ENCODE measurements at regions not wholly inside any gene's neighbourhood (a gene's known extent, or its start where the extent isn't known, plus 50 kb on each side); places are given as distances from the start of the nearest gene placed in this dataset.

GRCh38 chr18:78363556-78364387 lies 615.8 kb upstream of the SALL3 start:
- no peak for DNase-seq (ENCODE audit: low spot score)

GRCh38 chr18:78364388-78364960 lies 615.1 kb upstream of the SALL3 start:
- no peak for DNase-seq (ENCODE audit: low spot score)

GRCh38 chr18:78367996-78368395 lies 611.6 kb upstream of the SALL3 start:
- DNase-seq (ENCODE audit: low spot score), result no peak

GRCh38 chr18:78368726-78369125 lies 610.9 kb upstream of the SALL3 start:
- DNase-seq (ENCODE audit: low spot score), result no peak

GRCh38 chr18:78376046-78376445 lies 603.6 kb upstream of the SALL3 start:
- no peak for DNase-seq (ENCODE audit: low spot score)

GRCh38 chr18:78378403-78378802 lies 601.2 kb upstream of the SALL3 start:
- DNase-seq (ENCODE audit: low spot score), result no peak

GRCh38 chr18:78378983-78379382 lies 600.6 kb upstream of the SALL3 start:
- peak; percentile 30 for DNase-seq (ENCODE audit: low spot score)

- DNase-seq (ENCODE audit: low spot score), result no peak
These were observed 589.2 kb upstream of the SALL3 start for GRCh38 chr18:78390348-78390951.

- no peak for DNase-seq (ENCODE audit: low spot score)
These were observed 588.7 kb upstream of the SALL3 start for GRCh38 chr18:78390952-78391348.

- no peak for DNase-seq (ENCODE audit: low spot score)
These were observed 586.3 kb upstream of the SALL3 start for GRCh38 chr18:78393086-78393862.

- no peak for DNase-seq (ENCODE audit: low spot score)
These were observed 583.5 kb upstream of the SALL3 start for GRCh38 chr18:78396077-78396476.

- no peak for DNase-seq (ENCODE audit: low spot score)
These were observed 582.9 kb upstream of the SALL3 start for GRCh38 chr18:78396756-78397155.

- DNase-seq (ENCODE audit: low spot score), result no peak
These were observed 579.6 kb upstream of the SALL3 start for GRCh38 chr18:78399992-78400503.

- no peak for DNase-seq (ENCODE audit: low spot score)
These were observed 577.2 kb upstream of the SALL3 start for GRCh38 chr18:78402440-78402839.

GRCh38 chr18:78402966-78403365 lies 576.7 kb upstream of the SALL3 start:
- no peak for DNase-seq (ENCODE audit: low spot score)

GRCh38 chr18:78403371-78403770 lies 576.2 kb upstream of the SALL3 start:
- DNase-seq (ENCODE audit: low spot score), result no peak

GRCh38 chr18:78405763-78406162 lies 573.9 kb upstream of the SALL3 start:
- no peak for DNase-seq (ENCODE audit: low spot score)

- no peak for DNase-seq (ENCODE audit: low spot score)
These were observed 572.7 kb upstream of the SALL3 start for GRCh38 chr18:78406743-78407465.

- no peak for DNase-seq (ENCODE audit: low spot score)
These were observed 572.2 kb upstream of the SALL3 start for GRCh38 chr18:78407466-78407844.

- no peak for DNase-seq (ENCODE audit: low spot score)
These were observed 571.0 kb upstream of the SALL3 start for GRCh38 chr18:78408623-78409022.

GRCh38 chr18:78410094-78410786 lies 569.4 kb upstream of the SALL3 start:
- no peak for DNase-seq (ENCODE audit: low spot score)
